H9 (cell line): ENCODE measurements at regions not wholly inside any gene's neighbourhood (a gene's known extent, or its start where the extent isn't known, plus 50 kb on each side); places are given as distances from the start of the nearest gene placed in this dataset.

Experiments used
- DNase-seq: peaks from one replicate; pipeline ENCODE4 v3.0.0-alpha.2; 2017
- H2AFZ ChIP-seq: one replicate; pipeline ENCODE4 v1.6.1; 2013; ENCODE audit warnings: mild to moderate bottlenecking, low read length, control low read depth, moderate library complexity
- H2AK5ac ChIP-seq: 2 replicates; pipeline ENCODE4 v1.6.1; 2013; ENCODE audit warnings: low read length, control low read depth, mixed read lengths; ENCODE audit not compliant: insufficient read length
- H2BK120ac ChIP-seq: one replicate; pipeline ENCODE4 v1.6.1; 2013; ENCODE audit warnings: low read depth, mild to moderate bottlenecking, low read length, control low read depth, inconsistent platforms; ENCODE audit not compliant: poor library complexity, severe bottlenecking
- H2BK12ac ChIP-seq: 2 replicates; pipeline ENCODE4 v1.6.1; 2013; ENCODE audit warnings: low read length, control low read depth, mixed read lengths, low read depth; ENCODE audit not compliant: insufficient read length
- H2BK15ac ChIP-seq: 2 replicates; pipeline ENCODE4 v1.6.1; 2013; ENCODE audit warnings: low read depth, low read length, control low read depth
- H2BK20ac ChIP-seq: one replicate; pipeline ENCODE4 v1.6.1; 2013; ENCODE audit warnings: low read depth, mild to moderate bottlenecking, low read length, control low read depth, inconsistent platforms; ENCODE audit not compliant: poor library complexity, severe bottlenecking
- H2BK5ac ChIP-seq: 2 replicates; pipeline ENCODE4 v1.6.1; 2013; ENCODE audit warnings: low read length, control low read depth, mixed read lengths; ENCODE audit not compliant: insufficient read length
- H3K14ac ChIP-seq: 2 replicates; pipeline ENCODE4 v1.6.1; 2013; ENCODE audit warnings: low read length, control low read depth; ENCODE audit not compliant: insufficient read depth
- H3K18ac ChIP-seq: 2 replicates; pipeline ENCODE4 v1.6.1; 2013; ENCODE audit warnings: low read depth, mild to moderate bottlenecking, mixed read lengths, low read length, control low read depth; ENCODE audit not compliant: insufficient read length
- H3K23ac ChIP-seq: 2 replicates; pipeline ENCODE4 v1.6.1; 2013; ENCODE audit warnings: low read length, control low read depth, mixed read lengths, low read depth; ENCODE audit not compliant: insufficient read length
- H3K23me2 ChIP-seq: 2 replicates; pipeline ENCODE4 v1.6.1; 2013; ENCODE audit warnings: low read depth, mild to moderate bottlenecking, mixed read lengths, low read length, control low read depth; ENCODE audit not compliant: insufficient read length, poor library complexity, severe bottlenecking
- H3K27ac ChIP-seq: 2 replicates; pipeline ENCODE4 v1.5.1; 2013; ENCODE audit warnings: low read length, control low read depth, mixed read lengths, low read depth; ENCODE audit not compliant: insufficient read length
- H3K27me3 ChIP-seq: 2 replicates; pipeline ENCODE4 v1.6.1; 2013; ENCODE audit warnings: low read length, control low read depth, inconsistent platforms; ENCODE audit not compliant: insufficient read depth
- H3K4ac ChIP-seq: 2 replicates; pipeline ENCODE4 v1.6.1; 2013; ENCODE audit warnings: low read depth, mild to moderate bottlenecking, control low read depth, inconsistent platforms, low read length, moderate library complexity
- H3K4me1 ChIP-seq: 2 replicates; pipeline ENCODE4 v1.6.1; 2013; ENCODE audit warnings: low read length, control low read depth, inconsistent platforms; ENCODE audit not compliant: insufficient read depth
- H3K4me2 ChIP-seq: 2 replicates; pipeline ENCODE4 v1.6.1; 2013; ENCODE audit warnings: low read length, control low read depth, mixed read lengths; ENCODE audit not compliant: insufficient read length, insufficient read depth
- H3K56ac ChIP-seq: 2 replicates; pipeline ENCODE4 v1.6.1; 2013; ENCODE audit warnings: low read depth, mild to moderate bottlenecking, mixed read lengths, low read length, control low read depth; ENCODE audit not compliant: insufficient read length
- H3K79me1 ChIP-seq: 2 replicates; pipeline ENCODE4 v1.6.1; 2013; ENCODE audit warnings: low read depth, mild to moderate bottlenecking, moderate library complexity, low read length, control low read depth, inconsistent platforms; ENCODE audit not compliant: insufficient read depth, poor library complexity, severe bottlenecking
- H3K79me2 ChIP-seq: 2 replicates; pipeline ENCODE4 v1.6.1; 2013; ENCODE audit warnings: low read length, control low read depth, inconsistent platforms; ENCODE audit not compliant: insufficient read depth
- H3K9ac ChIP-seq: 2 replicates; pipeline ENCODE4 v1.6.1; 2013; ENCODE audit warnings: low read length, control low read depth, mixed read lengths; ENCODE audit not compliant: insufficient read length; ENCODE audit errors: extremely low read depth
- H3K9me3 ChIP-seq: one replicate; pipeline ENCODE4 v1.6.1; 2013; ENCODE audit warnings: low read depth, low read length, inconsistent platforms; ENCODE audit not compliant: control insufficient read depth
- H3T11ph ChIP-seq: one replicate; pipeline ENCODE4 v1.6.1; 2013; ENCODE audit warnings: mild to moderate bottlenecking, low read length, control low read depth, inconsistent platforms
- H4K20me1 ChIP-seq: one replicate; pipeline ENCODE4 v1.6.1; 2013; ENCODE audit not compliant: control insufficient read depth, insufficient read length, insufficient read depth
- H4K5ac ChIP-seq: 2 replicates; pipeline ENCODE4 v1.6.1; 2013; ENCODE audit warnings: low read depth, mild to moderate bottlenecking, mixed read lengths, low read length, control low read depth; ENCODE audit not compliant: insufficient read length
- H4K8ac ChIP-seq: replicated peaks from 2 replicates; pipeline ENCODE4 v1.6.1; 2013; ENCODE audit warnings: low read length, control low read depth, mixed read lengths, low read depth; ENCODE audit not compliant: insufficient read length
- H4K91ac ChIP-seq: 2 replicates; pipeline ENCODE4 v1.6.1; 2013; ENCODE audit warnings: low read depth, mild to moderate bottlenecking, moderate library complexity, mixed read lengths, low read length, control low read depth; ENCODE audit not compliant: insufficient read length
- H3K27ac Mint-ChIP-seq, 3 experiments: 2 replicates in 2 of 3; 3 replicates in 1 of 3; pipeline ENCODE4 v1.8.0; 2020 to 2021; ENCODE audit warnings: mixed read lengths in 3 of 3, mild to moderate bottlenecking in 1 of 3, moderate library complexity in 1 of 3
- H3K27me3 Mint-ChIP-seq: 2 replicates; pipeline ENCODE4 v1.8.0; 2021; ENCODE audit warnings: low read depth, mild to moderate bottlenecking, moderate library complexity, mixed read lengths
- H3K36me3 Mint-ChIP-seq, 3 experiments: 2 replicates in 2 of 3; 3 replicates in 1 of 3; pipeline ENCODE4 v1.8.0; 2020 to 2021; ENCODE audit warnings: low read depth in 3 of 3, mixed read lengths in 3 of 3; ENCODE audit not compliant: insufficient read depth in 1 of 3
- H3K4me1 Mint-ChIP-seq, 2 experiments: 2 replicates each; pipeline ENCODE4 v1.8.0; 2020; ENCODE audit warnings: mixed read lengths in 2 of 2
- H3K4me3 Mint-ChIP-seq, 2 experiments: 2 replicates in 1 of 2; 3 replicates in 1 of 2; pipeline ENCODE4 v1.8.0; 2020 to 2021; ENCODE audit warnings: mild to moderate bottlenecking in 2 of 2, mixed read lengths in 2 of 2, moderate library complexity in 1 of 2
- H3K9me3 Mint-ChIP-seq, 2 experiments: 2 replicates in 1 of 2; 3 replicates in 1 of 2; pipeline ENCODE4 v1.8.0; 2020; ENCODE audit warnings: mild to moderate bottlenecking in 2 of 2, mixed read lengths in 2 of 2, moderate library complexity in 1 of 2
- WGBS: extraction: QIAGEN DNeasy Blood & Tissue Kit; methylation state at CpG from one replicate; pipeline ENCODE4 v1.1.7; 2013; ENCODE audit warnings: missing lambda C conversion rate, low lambda C conversion rate, mixed read lengths; ENCODE audit not compliant: insufficient read length; ENCODE audit errors: extremely low coverage; 5-methylcytosine and 5-hydroxymethylcytosine counted together
- TF ChIP-seq, protein P1 (sequence below): fragments of 200-600 bp; sonication (generic); conservative IDR thresholded peaks from 3 replicates; pipeline ENCODE4 v1.8.0; 2021; ENCODE audit warnings: antibody characterized with exemption, mild to moderate bottlenecking

DNA sequence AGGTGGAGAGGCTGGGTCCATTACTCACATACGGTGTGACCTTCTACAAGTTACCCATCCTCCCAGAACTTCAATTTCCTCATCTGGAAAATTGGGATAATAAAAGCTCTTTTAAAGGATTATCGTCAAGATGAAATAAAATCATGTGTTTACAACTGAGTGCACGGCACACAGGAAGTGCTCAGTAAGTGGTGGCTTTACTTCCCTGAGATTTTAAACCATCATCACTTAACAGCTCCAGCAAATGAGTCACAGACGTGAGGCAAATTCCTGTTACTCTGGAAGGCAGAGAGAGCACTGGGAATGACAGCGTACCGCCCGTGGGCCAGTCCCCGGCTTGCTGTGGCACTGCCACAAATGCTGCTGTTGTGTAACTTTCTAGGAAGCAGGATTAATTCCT, 64.1 kb downstream of the MRPL57 start:
- Mint-ChIP-seq H3K4me1 (peaks cover 9 to 12% of the 10 kb centered on the region in 2 experiments; a peak in 3 of 4 replicates), H3K27me3 (no peaks in the 10 kb centered on the region), H3K27ac (no peak overlapping the region), H3K36me3 (peaks cover 0 to 4% (median 0%) of the 10 kb centered on the region in 3 experiments; a peak in 2 of 7 replicates), H3K9me3 (peaks cover 4 to 10% of the 10 kb centered on the region in 2 experiments), H3K4me3 (no peak overlapping the region)
- Histone ChIP-seq H3K79me1 (no peaks in the 10 kb centered on the region), H4K8ac (no peak overlapping the region), H3K56ac (no peak overlapping the region), H2BK12ac (no peak overlapping the region), H3K27me3 (no peaks in the 10 kb centered on the region), H3K4me1 (no peaks in the 10 kb centered on the region), H2BK20ac (no peak overlapping the region), H4K20me1 (no peaks in the 10 kb centered on the region), H2BK15ac (no peak overlapping the region), H3K18ac (no peak overlapping the region), H4K91ac (no peak overlapping the region), H2AK5ac (no peak overlapping the region), H2BK5ac (no peak overlapping the region), H4K5ac (no peak overlapping the region), H3K23me2 (no peaks in the 10 kb centered on the region), H3K9me3 (no peaks in the 10 kb centered on the region), H3K4me2 (no peak overlapping the region), H3K14ac (no peak overlapping the region), H2AFZ (no peak overlapping the region), H3K9ac (no peak overlapping the region), H3K27ac (no peak overlapping the region), H2BK120ac (no peak overlapping the region), H3T11ph (no peak overlapping the region), H3K79me2 (no peaks in the 10 kb centered on the region), H3K4ac (no peak overlapping the region), H3K23ac (no peak overlapping the region)
- DNase-seq: no peak
- TF ChIP-seq, protein P1, sequence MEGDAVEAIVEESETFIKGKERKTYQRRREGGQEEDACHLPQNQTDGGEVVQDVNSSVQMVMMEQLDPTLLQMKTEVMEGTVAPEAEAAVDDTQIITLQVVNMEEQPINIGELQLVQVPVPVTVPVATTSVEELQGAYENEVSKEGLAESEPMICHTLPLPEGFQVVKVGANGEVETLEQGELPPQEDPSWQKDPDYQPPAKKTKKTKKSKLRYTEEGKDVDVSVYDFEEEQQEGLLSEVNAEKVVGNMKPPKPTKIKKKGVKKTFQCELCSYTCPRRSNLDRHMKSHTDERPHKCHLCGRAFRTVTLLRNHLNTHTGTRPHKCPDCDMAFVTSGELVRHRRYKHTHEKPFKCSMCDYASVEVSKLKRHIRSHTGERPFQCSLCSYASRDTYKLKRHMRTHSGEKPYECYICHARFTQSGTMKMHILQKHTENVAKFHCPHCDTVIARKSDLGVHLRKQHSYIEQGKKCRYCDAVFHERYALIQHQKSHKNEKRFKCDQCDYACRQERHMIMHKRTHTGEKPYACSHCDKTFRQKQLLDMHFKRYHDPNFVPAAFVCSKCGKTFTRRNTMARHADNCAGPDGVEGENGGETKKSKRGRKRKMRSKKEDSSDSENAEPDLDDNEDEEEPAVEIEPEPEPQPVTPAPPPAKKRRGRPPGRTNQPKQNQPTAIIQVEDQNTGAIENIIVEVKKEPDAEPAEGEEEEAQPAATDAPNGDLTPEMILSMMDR: no peak
- no CpG with 5 or more reads among the region's 8 CpGs for WGBS
